DMS53 (cell line): ENCODE measurements at regions not wholly inside any gene's neighbourhood (a gene's known extent, or its start where the extent isn't known, plus 50 kb on each side); places are given as distances from the start of the nearest gene placed in this dataset.

Experiments
- DNase-seq: peaks from one replicate; lab custom pipeline; 2025; lab: John Stamatoyannopoulos, UW

- DNase-seq: no peak
Measured at GRCh38 chr13:99642006-99642405, 140.7 kb downstream of the TM9SF2 start.

- no peak for DNase-seq
Measured at GRCh38 chr13:99640260-99640659, 139.0 kb downstream of the TM9SF2 start.

- DNase-seq: no peak
Measured at GRCh38 chr13:99639126-99639525, 137.9 kb downstream of the TM9SF2 start.

GRCh38 chr13:99636728-99637353, 135.6 kb downstream of the TM9SF2 start:
- DNase-seq: no peak

- DNase-seq: no peak
Measured at GRCh38 chr13:99636306-99636705, 135.0 kb downstream of the TM9SF2 start.

GRCh38 chr13:99634672-99635071, 133.4 kb downstream of the TM9SF2 start:
- DNase-seq: no peak

- no peak for DNase-seq
Measured at GRCh38 chr13:99630269-99630898, 129.1 kb downstream of the TM9SF2 start.

GRCh38 chr13:99629641-99630040, 128.4 kb downstream of the TM9SF2 start:
- DNase-seq: no peak

- DNase-seq: no peak
Measured at GRCh38 chr13:99628442-99628841, 127.2 kb downstream of the TM9SF2 start.

- no peak for DNase-seq
Measured at GRCh38 chr13:99626461-99627082, 125.3 kb downstream of the TM9SF2 start.

- no peak for DNase-seq
Measured at GRCh38 chr13:99624936-99625540, 123.8 kb downstream of the TM9SF2 start.

- no peak for DNase-seq
Measured at GRCh38 chr13:99620806-99621205, 119.5 kb downstream of the TM9SF2 start.

GRCh38 chr13:99619207-99619606, 117.9 kb downstream of the TM9SF2 start:
- DNase-seq: no peak

- DNase-seq: peak; percentile 12
Measured at GRCh38 chr13:99617474-99618255, 116.4 kb downstream of the TM9SF2 start.

- DNase-seq: peak; percentile 5
Measured at GRCh38 chr13:99614465-99614885, 113.2 kb downstream of the TM9SF2 start.
